Mucosa of rectum (tissue), 2 donors: ENCODE measurements at regions not wholly inside any gene's neighbourhood (a gene's known extent, or its start where the extent isn't known, plus 50 kb on each side); places are given as distances from the start of the nearest gene placed in this dataset.
"Not testable (repeated sequence)": the region's sequence is repeated elsewhere in the genome, so short reads cannot be mapped to it uniquely, and the experiment has no call there.

Experiments
- H3K27ac ChIP-seq, 2 donors: one replicate each; pipeline ENCODE4 v1.7.0; 2013; ENCODE audit warnings: inconsistent platforms in 2 of 2, low read depth in 2 of 2, low read length in 2 of 2
- H3K27me3 ChIP-seq, 2 donors: one replicate each; pipeline ENCODE4 v1.7.0; 2013; ENCODE audit warnings: low read length in 2 of 2; ENCODE audit not compliant: control insufficient read depth in 2 of 2, insufficient read depth in 2 of 2
- H3K36me3 ChIP-seq, 2 donors: one replicate each; pipeline ENCODE4 v1.7.0; 2013; ENCODE audit warnings: low read length in 2 of 2; ENCODE audit not compliant: control insufficient read depth in 2 of 2, insufficient read depth in 2 of 2
- H3K4me1 ChIP-seq, 2 donors: one replicate each; pipeline ENCODE4 v1.7.0; 2013; ENCODE audit warnings: low read length in 2 of 2, mild to moderate bottlenecking in 1 of 2; ENCODE audit not compliant: control insufficient read depth in 2 of 2, insufficient read depth in 2 of 2
- H3K4me3 ChIP-seq, 2 donors: one replicate each; pipeline ENCODE4 v1.7.0; 2013; ENCODE audit warnings: low read length in 2 of 2
- H3K9ac ChIP-seq, 2 donors: one replicate each; pipeline ENCODE4 v1.7.0; 2013; ENCODE audit warnings: low read length in 2 of 2, low read depth in 1 of 2, mild to moderate bottlenecking in 1 of 2
- H3K9me3 ChIP-seq, 2 donors: one replicate each; pipeline ENCODE4 v1.7.0; 2013; ENCODE audit warnings: low read length in 2 of 2; ENCODE audit not compliant: control insufficient read depth in 2 of 2
- donor health status: healthy.
- donor health status: Normal muscosa, but diverticular disease.

DNA sequence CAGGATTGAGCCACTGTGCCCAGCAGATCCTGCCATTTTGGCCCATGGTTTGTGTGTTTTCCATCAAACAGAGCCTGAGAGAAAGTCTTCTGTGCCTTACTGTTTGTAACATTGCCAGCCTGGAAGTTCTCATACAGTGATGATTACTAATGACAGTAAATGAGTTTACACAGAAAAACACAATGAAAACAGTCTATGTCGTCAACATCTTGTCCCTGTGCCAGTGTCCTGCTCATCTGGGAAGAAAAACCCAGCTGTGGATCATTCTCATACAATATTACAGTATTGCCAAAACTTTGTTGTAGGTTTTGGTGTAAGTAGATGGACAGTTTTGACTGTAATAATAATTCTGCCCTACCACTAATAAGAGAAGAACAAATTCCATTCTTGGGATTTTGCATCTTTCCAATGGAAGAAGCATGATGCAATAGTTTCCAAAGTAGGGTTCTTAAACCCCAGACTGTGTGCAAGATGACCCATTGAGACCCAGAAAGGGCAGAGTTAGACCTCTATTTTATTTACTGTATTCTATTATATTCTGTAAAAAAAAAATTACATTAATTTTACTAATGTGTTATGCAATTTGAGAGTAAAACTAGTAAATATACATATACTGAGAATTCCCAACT, 135.0 kb upstream of the JARID2 start:
- Histone ChIP-seq H3K4me1 (no peaks in the 10 kb centered on the region), H3K27me3 (no peaks in the 10 kb centered on the region), H3K36me3 (no peaks in the 10 kb centered on the region), H3K4me3 (no peak overlapping the region), H3K27ac (no peak overlapping the region), H3K9ac (no peak overlapping the region), H3K9me3 (no peaks in the 10 kb centered on the region)

DNA sequence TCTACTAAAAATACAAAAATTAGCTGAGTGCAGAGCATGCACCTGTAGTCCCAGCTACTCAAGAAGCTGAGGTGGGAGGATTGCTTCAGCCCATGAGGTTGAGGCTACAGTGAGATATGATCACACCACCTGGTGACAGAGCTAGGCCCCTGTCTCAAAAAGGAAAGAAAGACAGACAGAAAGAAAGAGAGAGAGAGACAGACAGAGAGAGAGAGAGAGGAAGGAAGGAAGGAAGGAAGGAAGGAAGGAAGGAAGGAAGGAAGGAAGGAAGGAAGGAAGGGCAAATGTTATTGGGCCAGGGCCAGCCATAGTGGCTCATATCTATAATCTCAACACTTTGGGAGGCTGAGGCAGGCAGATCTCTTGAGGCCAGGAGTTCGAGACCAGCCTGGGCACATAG, 134.3 kb upstream of the JARID2 start:
- not testable (repeated sequence) for H3K27me3 ChIP-seq, H3K36me3 ChIP-seq, H3K4me3 ChIP-seq, H3K27ac ChIP-seq, H3K9ac ChIP-seq, H3K4me1 ChIP-seq, H3K9me3 ChIP-seq

DNA sequence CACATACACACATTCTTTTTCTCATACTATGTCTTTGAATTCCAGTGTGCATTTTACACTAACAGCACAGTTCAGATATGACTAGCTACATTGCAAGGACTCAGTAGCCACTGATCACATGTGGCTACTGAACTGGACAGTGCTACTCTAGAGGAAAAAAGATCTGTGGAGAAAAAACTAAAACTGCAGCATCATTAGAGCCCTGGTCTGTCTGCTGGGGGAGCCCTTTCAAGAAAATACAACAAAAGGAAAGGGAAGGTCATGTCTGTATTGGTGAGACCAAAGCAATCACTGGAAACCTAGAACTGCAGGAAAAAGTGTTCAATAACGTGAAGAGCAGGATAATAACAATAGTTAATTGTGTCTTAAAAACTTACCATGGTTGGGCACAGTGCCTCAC, 132.3 kb upstream of the JARID2 start:
- no peaks in the 10 kb centered on the region for H3K36me3 ChIP-seq
- no peaks in the 10 kb centered on the region for H3K27me3 ChIP-seq
- H3K9ac ChIP-seq, result no peak overlapping the region
- no peak overlapping the region for H3K4me3 ChIP-seq
- H3K4me1 ChIP-seq, result no peaks in the 10 kb centered on the region
- no peak overlapping the region for H3K27ac ChIP-seq
- H3K9me3 ChIP-seq, result no peaks in the 10 kb centered on the region

DNA sequence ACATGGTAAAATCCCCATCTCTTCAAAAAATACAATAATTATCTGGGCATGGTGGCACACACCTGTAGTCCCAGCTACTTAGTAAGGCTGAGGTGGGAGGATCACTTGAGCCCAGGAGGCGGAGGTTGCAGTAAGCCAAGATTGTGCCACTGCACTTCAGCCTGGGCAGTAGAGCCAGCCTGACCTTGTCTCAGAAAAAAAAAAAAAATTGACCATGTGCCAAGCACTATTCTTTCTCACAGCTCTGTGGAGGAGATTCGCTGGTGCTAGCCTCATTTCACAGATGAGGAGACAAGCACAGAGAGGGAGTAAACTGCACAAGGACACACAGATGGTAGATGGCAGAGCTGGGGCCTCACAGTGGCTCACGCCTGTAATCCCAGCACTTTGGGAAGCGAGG, 131.8 kb upstream of the JARID2 start:
- Histone ChIP-seq H3K36me3 (no peaks in the 10 kb centered on the region), H3K4me3 (no peak overlapping the region), H3K9ac (no peak overlapping the region), H3K27me3 (no peaks in the 10 kb centered on the region), H3K4me1 (no peaks in the 10 kb centered on the region), H3K9me3 (no peaks in the 10 kb centered on the region), H3K27ac (no peak overlapping the region)

DNA sequence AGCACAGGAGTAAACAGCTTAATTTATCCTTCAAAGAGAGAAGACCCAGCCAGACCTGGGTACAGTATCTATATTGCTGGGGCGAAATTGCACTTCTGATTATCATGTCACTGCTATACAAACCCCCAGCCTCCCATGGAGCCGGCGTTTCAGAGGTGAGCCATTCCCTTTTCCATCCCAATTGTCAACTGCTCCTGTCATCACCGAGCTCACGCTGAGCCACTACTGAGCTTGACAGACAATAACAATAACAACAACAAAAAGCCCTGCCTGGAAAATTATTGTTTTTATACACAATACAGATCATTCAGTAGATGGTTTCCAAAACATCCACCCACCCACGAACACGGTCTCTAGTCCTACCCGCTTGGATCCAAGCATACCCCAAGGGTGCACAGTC, 129.0 kb upstream of the JARID2 start:
- Histone ChIP-seq H3K9me3 (no peaks in the 10 kb centered on the region), H3K27me3 (no peaks in the 10 kb centered on the region), H3K36me3 (no peaks in the 10 kb centered on the region), H3K4me1 (no peaks in the 10 kb centered on the region), H3K4me3 (no peak overlapping the region), H3K9ac (no peak overlapping the region), H3K27ac (no peak overlapping the region)

DNA sequence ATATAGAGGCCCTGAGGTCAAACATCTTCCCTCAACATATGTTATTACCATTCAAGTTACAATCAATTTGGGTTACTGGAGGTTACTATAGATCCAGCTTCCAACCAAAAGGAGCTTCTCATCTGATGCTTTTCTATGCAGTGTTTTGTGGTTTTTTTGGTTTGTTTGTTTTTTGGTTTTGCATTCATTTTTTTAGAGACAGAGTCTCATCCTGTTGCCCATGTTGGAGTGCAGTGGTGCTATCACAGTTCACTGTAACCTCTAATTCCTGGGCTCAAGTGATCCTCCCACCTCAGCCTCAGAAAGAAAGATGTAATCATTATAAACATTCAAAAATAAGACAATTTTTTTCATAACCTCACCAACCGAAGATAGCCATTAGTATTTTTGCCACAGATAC, 124.4 kb upstream of the JARID2 start:
- no peaks in the 10 kb centered on the region for H3K9me3 ChIP-seq
- H3K27ac ChIP-seq, result no peak overlapping the region
- no peaks in the 10 kb centered on the region for H3K36me3 ChIP-seq
- H3K4me3 ChIP-seq, result no peak overlapping the region
- H3K9ac ChIP-seq, result no peak overlapping the region
- no peaks in the 10 kb centered on the region for H3K27me3 ChIP-seq
- H3K4me1 ChIP-seq, result no peaks in the 10 kb centered on the region

DNA sequence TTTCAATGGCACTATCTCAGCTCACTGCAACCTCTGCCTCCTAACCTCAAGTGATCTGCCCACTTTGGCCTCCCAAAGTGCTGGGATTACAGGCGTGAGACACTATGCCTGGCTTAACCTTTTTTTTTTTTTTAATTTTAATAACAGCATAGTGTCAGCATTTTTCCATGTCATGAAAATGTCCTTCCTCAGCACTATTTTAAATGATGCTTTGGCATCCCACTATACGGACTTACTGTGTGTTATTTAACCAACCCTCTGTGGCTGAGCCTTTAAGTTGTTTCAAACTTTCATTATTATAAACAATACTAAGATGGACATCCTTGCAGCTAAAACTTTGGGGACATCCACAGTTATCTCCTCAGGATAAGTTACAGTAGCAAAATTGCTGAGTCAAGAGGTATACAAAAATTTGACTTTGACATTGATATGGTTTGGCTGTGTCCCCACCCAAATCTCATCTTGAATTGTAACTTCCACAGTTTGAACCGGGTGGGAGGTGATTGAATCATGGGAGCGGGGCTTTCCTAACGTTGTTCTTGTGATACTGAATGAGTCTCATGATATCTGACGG, 123.8 kb upstream of the JARID2 start:
- no peak overlapping the region for H3K4me3 ChIP-seq
- H3K4me1 ChIP-seq, result no peaks in the 10 kb centered on the region
- no peaks in the 10 kb centered on the region for H3K27me3 ChIP-seq
- H3K27ac ChIP-seq, result no peak overlapping the region
- H3K9ac ChIP-seq, result no peak overlapping the region
- H3K9me3 ChIP-seq, result no peaks in the 10 kb centered on the region
- no peaks in the 10 kb centered on the region for H3K36me3 ChIP-seq

DNA sequence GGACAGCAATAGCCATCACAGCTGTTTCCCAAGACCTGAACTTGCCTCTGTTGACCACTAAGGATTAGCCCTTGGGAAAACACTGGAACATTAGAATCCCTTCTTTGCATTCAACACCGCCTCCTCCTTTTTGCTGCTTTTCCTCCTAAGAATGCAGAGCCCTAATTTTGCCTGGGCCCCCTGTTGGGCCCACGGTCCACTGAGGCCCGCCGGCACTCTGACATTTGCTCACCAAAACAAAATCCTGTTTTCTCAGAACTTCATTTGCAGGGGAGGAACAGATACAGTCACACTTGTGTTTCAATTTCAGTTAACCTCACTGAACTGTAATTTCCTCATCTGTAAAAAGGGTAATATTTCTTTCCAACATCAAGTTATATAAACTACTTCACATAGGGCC, 116.0 kb upstream of the JARID2 start:
- no peaks in the 10 kb centered on the region for H3K27me3 ChIP-seq
- no peaks in the 10 kb centered on the region for H3K36me3 ChIP-seq
- no peaks in the 10 kb centered on the region for H3K9me3 ChIP-seq
- H3K4me3 ChIP-seq, result no peak overlapping the region
- no peak overlapping the region for H3K9ac ChIP-seq
- no peaks in the 10 kb centered on the region for H3K4me1 ChIP-seq
- no peak overlapping the region for H3K27ac ChIP-seq

DNA sequence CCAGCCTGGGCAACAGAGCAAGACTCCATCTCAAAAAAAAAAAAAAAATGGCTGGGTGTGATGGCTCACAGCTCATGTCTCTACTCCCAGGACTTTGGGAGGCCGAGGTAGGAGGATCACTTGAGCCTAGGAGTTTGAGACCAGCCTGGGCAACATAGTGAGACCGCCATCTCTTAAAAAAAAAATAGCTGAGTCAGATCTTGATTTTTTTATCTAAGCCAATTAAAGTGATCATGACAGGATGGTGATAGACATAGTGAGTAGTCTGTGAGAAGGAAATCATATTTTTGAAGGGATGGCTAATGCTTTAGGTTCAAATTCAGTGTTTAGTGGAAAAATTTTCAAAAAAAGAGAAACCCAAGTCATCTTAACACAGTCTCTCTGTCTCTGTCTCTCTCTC, 114.6 kb upstream of the JARID2 start:
- no peaks in the 10 kb centered on the region for H3K36me3 ChIP-seq
- H3K27me3 ChIP-seq, result no peaks in the 10 kb centered on the region
- no peak overlapping the region for H3K4me3 ChIP-seq
- H3K9me3 ChIP-seq, result no peaks in the 10 kb centered on the region
- H3K9ac ChIP-seq, result no peak overlapping the region
- no peak overlapping the region for H3K27ac ChIP-seq
- H3K4me1 ChIP-seq, result no peaks in the 10 kb centered on the region

DNA sequence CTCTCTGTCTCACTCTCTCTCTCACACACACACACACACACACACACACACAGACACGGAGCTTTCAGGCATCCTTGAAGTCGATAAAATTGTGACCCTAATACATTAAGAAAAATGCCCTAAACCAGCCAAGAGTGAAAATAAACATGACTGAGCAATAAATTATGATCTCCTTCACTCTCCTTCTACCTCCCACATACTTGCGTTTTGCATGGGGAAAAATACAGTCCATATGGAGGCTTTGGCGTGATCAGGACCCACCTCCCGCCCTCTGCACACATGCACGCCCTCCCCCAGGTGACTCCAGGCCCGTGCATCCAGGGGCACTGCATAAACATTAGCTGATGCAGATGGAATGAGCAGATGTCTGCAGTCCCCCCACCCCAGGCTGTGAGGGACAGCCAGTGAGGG, 114.2 kb upstream of the JARID2 start:
- no peaks in the 10 kb centered on the region for H3K9me3 ChIP-seq
- no peaks in the 10 kb centered on the region for H3K4me1 ChIP-seq
- H3K9ac ChIP-seq, result no peak overlapping the region
- H3K27ac ChIP-seq, result no peak overlapping the region
- no peak overlapping the region for H3K4me3 ChIP-seq
- H3K36me3 ChIP-seq, result no peaks in the 10 kb centered on the region
- H3K27me3 ChIP-seq, result no peaks in the 10 kb centered on the region

DNA sequence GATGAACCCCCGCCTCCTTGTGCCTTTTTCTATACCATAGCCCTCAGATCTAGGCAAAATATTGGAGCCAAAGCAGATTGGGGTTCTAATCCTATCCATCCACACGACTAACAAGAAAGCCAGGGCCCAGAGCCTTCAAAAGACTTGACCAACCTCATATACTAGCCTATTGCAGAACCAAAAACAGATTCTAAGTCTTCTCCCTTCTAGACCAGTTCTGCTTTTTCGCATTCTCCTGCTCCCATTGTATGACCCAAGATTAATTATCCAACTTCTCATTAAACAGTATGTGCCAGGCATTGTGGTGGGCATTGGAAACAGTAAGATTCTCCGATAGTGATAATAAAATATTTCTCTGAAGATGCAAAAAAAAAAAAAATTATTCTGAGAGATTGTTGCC, 113.7 kb upstream of the JARID2 start:
- Histone ChIP-seq H3K4me1 (no peaks in the 10 kb centered on the region), H3K9ac (no peak overlapping the region), H3K9me3 (no peaks in the 10 kb centered on the region), H3K4me3 (no peak overlapping the region), H3K36me3 (no peaks in the 10 kb centered on the region), H3K27me3 (no peaks in the 10 kb centered on the region), H3K27ac (no peak overlapping the region)
